Astrocyte of the cerebellum (primary cell): ENCODE measurements at regions not wholly inside any gene's neighbourhood (a gene's known extent, or its start where the extent isn't known, plus 50 kb on each side); places are given as distances from the start of the nearest gene placed in this dataset.

Source experiments
- DNase-seq: peaks from one replicate; pipeline ENCODE4 v3.0.0-alpha.2; 2011; ENCODE audit warnings: low read depth
- H3K4me3 ChIP-seq: 2 replicates; pipeline ENCODE4 v1.5.1; 2011; ENCODE audit warnings: mild to moderate bottlenecking, low read depth, low read length, moderate library complexity
- in situ Hi-C: cut with HindIII; loops from 2 replicates; pipeline ENCODE4 v1.10.0; 2017; ENCODE audit warnings: low sequenced_read_pairs
- TF ChIP-seq, protein P1 (sequence below): IDR thresholded peaks from 2 replicates; pipeline ENCODE4 v1.5.1; 2012; ENCODE audit warnings: low read length, low read depth, moderate library complexity, mild to moderate bottlenecking; ENCODE audit errors: missing control alignments

DNA sequence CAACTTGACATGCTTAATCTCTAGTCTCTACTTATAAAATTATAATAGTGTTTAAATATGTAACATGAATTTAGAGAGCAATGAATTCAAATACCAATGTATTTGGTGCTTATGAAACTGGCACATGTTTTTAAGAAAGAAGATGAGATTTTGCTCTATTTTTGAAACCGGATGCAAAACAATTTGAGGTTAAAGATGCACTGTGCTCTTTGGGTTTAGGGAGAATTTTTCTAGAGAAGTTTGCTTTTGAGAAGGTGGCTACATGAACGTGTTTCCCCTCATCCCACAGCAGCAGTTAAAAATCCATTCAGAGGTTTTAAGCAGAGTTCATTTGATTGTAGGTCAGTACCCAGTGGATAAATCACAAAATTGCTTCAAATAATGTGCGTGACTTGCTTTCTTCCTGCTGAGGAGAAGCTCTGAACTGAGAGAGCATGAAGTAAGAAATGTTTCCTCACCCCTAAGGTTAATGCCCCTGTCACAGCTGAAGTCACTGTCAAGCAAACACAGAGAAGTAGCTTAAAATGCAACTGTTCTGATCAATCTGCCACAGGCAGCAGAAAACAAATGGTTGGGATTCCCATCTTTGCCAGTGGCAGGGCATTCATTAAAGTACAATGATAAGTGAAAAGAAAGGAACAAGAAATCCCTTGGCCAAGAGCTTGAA is 241.9 kb upstream of the SYT1 start:
- TF ChIP-seq, protein P1, sequence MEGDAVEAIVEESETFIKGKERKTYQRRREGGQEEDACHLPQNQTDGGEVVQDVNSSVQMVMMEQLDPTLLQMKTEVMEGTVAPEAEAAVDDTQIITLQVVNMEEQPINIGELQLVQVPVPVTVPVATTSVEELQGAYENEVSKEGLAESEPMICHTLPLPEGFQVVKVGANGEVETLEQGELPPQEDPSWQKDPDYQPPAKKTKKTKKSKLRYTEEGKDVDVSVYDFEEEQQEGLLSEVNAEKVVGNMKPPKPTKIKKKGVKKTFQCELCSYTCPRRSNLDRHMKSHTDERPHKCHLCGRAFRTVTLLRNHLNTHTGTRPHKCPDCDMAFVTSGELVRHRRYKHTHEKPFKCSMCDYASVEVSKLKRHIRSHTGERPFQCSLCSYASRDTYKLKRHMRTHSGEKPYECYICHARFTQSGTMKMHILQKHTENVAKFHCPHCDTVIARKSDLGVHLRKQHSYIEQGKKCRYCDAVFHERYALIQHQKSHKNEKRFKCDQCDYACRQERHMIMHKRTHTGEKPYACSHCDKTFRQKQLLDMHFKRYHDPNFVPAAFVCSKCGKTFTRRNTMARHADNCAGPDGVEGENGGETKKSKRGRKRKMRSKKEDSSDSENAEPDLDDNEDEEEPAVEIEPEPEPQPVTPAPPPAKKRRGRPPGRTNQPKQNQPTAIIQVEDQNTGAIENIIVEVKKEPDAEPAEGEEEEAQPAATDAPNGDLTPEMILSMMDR = no peak
- in situ Hi-C loops = no loop called here
- no peak for DNase-seq
- H3K4me3 ChIP-seq = no peak overlapping the region

- H3K4me3 ChIP-seq = no peak overlapping the region
- TF ChIP-seq, protein P1 = no peak
- in situ Hi-C loops = no loop called here
- DNase-seq = no peak
These were observed 236.0 kb upstream of the SYT1 start for GRCh38 chr12:78628491-78629100.

DNA sequence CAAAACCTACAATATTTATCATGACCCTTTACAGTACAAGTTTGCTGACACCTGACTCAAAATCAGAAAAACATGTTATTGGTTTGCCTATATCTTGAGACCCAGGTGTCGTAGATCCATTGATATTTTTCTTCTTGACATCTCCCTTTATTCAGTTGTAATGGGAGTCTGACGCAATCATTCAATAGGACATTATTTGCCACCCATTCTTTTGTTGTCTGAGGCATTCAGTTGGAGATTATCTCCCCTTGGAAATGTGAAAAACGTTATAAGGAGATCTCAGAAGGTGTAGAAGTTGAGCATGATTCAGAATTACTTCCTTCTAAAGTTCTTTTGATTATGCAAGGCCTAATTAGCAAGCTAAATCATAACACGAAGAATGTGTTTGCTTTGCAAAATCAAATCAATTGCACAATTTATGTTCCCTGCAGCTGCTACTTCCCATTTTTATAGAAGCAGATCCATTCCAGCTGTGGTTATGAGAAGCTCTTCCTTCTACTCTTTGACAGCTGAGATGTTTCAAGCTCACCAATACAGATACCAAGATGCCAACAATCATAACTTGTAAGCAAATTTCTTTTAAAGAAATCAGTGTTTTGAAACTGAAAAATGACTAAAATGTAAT is 228.2 kb upstream of the SYT1 start:
- no peak overlapping the region for H3K4me3 ChIP-seq
- in situ Hi-C loops = no loop called here
- no peak for DNase-seq
- TF ChIP-seq, protein P1 = no peak

DNA sequence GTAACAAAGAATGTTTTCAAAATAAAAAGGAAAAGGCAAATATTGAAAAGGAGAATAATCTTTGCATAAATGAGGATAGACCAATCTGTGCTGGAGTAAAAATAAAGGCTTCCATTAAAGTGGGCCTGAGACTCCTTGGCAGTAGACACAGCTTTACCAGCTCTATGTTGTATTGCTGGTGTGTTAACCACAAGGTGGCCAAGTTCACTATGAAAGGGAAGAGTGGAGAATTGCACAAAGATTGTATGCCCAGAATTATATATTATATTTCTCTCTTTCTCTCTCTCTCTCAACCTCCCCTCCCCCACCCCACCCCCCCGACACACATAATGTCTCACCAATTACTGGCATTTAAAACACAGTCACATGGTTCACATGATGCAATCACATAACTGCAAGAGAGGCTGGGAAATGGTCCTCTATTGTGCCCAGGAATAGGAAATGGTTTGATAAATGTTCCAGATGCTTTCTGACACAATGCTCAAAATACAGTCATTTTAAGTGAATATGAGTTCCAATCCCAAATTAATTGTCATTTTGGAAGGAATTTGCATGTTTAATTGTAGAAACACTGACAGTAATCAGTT is 222.6 kb upstream of the SYT1 start:
- DNase-seq = no peak
- no peak overlapping the region for H3K4me3 ChIP-seq
- in situ Hi-C loops = no loop called here
- TF ChIP-seq, protein P1 = no peak

DNA sequence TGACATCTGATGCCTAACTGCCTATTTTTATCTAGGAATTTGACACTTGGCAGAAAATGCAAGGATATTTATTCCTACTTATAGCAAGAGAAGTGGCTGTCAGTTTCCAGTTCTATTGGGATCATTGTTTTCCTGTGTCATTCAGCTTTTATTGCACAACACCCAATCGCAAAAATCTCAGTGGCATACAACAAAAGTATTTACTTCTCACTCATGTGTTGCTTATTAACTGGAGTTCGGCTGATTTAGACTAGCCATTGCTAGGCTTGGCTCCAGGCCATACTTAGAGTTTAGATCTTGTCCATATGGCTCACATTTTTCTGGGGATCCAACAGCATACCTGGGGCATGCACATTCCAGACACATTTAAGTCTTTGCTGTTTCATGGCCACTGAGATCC is 218.6 kb upstream of the SYT1 start:
- TF ChIP-seq, protein P1 = no peak
- in situ Hi-C loops = no loop called here
- no peak overlapping the region for H3K4me3 ChIP-seq
- no peak for DNase-seq

GRCh38 chr12:78651755-78652154 is 212.8 kb upstream of the SYT1 start:
- DNase-seq = no peak
- H3K4me3 ChIP-seq = no peak overlapping the region
- TF ChIP-seq, protein P1 = no peak
- in situ Hi-C loops = no loop called here
